ENCODE measurements at regions not wholly inside any gene's neighbourhood (a gene's known extent, or its start where the extent isn't known, plus 50 kb on each side); places are given as distances from the start of the nearest gene placed in this dataset.

DNA sequence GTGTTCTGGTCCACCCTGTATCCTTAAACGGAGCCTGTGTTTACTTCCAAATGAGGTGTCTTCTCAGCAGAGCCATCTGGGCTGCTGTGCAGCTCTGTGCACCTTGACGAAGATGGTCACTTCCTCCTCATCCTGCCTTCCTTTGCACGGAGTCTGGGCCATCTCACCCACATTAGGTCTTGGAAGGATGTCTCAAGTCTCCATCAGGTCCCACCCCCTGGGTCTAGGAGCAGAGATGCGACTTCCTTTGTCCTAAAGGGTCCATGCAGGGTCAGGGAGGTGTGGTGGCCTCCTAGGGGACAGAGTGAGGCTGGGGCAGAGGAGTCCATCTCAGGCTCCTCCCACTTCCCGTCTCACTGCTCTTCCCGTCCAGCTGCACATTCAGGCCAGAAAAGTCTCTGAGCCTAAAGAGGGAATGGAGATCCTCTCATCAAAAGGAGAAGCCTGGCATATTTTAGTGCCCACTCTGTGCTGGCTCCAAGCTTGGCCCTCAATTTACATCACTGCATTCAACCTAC is 209.2 kb downstream of the MATN1 start:
- DNase-seq (ENCODE audit: low spot score): no peak

DNA sequence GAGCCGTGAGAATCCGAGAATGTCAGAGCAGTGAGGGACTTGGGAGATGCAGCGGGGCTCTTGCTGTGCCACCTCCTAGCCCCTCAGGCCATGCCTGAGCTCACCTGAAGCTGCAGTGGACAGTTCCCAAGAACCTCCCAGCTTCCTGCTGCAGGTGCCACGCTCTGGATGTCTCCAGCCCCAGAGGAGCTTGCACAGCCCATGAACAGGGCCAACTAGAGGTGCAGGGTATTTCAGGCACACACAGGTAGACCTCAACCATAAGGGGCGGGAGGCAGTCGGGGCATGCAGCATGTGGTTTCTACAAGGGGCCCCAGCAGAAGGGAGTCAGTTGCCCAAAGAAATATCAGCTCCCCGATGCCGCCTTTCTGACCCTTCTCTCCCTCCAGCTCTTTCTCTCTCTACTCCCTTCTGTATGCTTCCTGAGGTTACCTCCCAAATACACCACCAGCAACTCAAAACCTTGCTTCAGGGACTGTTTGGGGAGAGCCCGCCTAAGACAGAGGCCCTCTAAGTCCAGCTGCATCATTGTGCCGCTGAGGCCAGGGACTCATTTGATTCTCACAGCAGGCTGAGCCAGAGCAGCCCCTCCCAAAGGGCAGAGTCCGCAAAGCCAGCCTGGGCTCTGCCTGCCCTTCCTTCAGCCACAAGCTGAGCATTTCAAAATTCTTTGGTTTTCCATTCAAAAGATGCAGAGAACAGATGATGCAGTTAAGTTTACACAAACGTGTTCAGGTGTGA is 209.8 kb downstream of the MATN1 start:
- no peak for DNase-seq (ENCODE audit: low spot score)

DNA sequence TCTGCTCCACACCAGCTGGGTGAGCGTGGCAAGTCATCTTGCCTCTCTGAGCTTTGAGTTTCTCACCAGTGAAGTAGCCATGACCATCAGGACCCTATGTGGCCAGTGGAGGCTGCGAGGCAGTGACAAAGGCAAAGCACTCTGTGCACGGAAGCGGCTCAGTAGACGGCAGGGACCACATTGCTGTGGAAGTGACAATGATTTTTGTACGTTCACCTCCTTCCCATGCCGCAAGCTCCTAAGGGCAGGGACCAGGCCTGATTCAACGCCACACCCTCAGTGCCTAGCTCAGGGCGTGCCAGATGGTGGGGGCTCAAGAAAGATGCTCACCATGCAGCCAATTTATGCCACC is 210.5 kb downstream of the MATN1 start:
- DNase-seq (ENCODE audit: low spot score): no peak

DNA sequence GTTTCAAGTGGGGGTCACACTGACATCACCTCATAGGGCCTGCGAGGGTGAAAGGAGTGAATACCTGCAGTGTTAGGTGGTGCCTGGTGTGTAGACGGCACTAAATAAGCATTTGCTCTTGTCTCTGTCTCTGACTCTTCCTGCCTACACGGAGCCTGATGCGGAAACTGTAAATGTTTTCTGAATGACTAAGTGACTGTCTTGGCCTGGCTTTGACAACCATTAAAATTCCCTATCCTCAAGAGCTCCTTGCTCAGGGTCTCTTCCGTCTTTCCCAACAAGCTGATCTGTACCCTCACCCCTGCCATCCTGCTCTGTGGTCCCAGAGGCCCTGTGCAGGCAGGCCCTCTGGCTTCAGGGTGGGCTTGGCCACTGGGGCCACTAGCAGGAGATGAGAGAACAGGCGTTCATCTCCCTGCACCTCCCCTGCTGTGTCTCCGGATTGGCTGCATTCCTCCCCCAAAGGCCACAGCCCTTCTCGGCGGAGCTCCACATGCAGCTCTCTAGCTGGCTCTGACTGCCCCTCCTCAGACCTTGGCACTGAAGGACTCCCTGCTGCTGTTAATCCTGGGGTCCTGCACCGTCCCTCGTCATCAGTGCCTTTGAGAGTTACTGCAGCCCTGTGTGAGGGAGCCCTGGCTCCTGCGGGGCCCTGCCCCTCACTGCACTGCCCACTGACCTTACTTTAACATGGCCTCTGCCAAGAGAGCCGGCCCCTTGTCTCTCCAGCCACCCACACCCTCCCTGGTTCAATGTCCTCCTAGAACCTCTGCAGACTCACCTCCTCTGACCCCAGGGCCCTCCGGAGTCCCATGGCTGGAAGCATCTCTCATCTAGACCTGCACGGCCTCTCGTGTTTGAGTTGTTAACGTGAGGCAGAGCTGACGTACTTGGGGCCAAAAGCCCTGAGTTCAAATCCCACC is 211.1 kb downstream of the MATN1 start:
- no peak for DNase-seq (ENCODE audit: low spot score)

DNA sequence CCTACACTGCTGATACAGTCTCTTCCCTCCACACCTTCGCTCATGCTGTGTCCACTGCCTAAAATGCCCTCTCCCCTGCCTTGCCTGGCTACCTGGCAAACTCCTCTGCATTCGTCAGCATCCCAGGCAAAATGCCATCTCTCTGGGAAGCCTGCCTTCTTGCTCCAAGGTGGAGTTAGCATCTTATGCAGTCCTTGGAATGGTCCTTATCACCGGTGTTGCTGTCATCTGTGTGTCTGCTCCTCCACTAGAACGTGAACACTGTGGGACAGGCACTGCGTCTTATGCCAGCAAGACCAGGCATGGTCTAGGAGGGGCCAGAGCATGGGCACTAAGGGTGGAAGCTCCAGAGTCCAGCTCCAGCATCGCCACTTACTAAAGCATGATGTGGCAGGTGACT is 211.8 kb downstream of the MATN1 start:
- DNase-seq (ENCODE audit: low spot score): no peak

DNA sequence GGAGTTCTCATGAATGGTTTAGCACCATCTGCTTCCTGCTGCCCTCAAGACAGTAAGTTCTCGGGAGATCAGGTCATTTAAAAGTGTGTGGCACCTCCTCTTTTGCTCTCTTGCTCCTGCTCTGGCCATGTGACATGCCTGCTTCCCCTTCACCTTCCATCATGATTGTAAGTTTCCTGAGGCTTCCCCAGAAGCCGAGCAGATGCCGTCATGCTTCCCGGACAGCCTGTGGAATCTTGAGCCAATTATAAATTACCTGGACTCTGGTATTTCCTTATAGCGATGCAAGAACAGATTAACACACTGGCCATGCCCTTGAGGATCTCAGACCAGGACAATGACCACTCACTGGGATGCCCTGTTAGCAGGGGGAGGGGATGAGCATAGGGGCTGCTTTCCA is 212.3 kb downstream of the MATN1 start:
- no peak for DNase-seq (ENCODE audit: low spot score)

DNA sequence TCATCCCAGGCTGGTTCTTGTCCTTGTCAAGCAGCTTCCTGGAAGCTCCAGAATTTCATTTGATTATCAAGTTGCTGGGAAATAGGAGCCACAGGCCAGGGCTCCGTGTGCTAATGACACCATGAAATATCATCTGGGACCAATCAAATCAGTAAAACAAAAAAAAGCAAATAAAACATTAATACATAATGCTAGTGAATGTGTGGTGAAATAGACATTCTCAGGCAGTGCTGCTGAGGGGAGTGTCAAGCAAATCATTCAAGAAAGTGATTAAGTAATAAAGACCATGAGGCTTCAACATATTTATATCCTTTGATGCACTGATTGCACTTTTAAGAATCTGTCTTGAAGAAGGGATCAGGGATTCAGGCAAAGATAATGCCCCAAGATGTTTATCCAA is 213.7 kb downstream of the MATN1 start:
- DNase-seq (ENCODE audit: low spot score): no peak

DNA sequence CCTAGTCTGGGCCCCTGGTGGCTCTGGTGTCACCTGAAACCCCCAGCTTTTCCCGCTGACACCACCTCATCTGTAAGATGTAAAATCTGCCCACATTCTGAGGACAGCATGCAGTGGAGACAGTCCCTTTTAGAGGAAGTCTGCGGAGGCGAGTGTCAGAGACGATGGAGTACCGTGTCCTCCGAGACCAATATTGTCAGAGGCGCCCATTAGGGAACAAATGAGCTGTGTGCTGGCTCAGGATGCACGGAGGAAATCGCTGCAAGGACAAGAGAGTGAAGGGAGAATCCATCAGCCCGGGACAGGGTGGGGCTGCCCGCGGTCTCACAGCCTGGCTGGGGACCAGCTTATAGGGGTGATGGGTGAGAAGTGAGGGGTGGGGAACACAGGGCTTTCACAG is 214.8 kb downstream of the MATN1 start:
- DNase-seq (ENCODE audit: low spot score): no peak

DNA sequence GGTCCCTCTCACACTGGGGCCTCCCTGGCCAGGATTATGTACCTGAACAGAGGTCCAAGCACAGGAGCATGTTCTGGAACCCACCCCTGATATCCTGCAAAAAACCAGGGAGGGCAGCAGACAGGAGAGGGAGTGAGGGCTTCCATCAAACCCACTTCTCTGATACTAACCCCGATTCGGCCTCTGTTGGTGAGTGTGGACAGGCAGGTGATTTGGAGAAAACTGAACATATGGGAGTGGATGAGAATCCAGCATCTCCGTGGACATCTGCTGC is 215.3 kb downstream of the MATN1 start:
- no peak for DNase-seq (ENCODE audit: low spot score)

DNA sequence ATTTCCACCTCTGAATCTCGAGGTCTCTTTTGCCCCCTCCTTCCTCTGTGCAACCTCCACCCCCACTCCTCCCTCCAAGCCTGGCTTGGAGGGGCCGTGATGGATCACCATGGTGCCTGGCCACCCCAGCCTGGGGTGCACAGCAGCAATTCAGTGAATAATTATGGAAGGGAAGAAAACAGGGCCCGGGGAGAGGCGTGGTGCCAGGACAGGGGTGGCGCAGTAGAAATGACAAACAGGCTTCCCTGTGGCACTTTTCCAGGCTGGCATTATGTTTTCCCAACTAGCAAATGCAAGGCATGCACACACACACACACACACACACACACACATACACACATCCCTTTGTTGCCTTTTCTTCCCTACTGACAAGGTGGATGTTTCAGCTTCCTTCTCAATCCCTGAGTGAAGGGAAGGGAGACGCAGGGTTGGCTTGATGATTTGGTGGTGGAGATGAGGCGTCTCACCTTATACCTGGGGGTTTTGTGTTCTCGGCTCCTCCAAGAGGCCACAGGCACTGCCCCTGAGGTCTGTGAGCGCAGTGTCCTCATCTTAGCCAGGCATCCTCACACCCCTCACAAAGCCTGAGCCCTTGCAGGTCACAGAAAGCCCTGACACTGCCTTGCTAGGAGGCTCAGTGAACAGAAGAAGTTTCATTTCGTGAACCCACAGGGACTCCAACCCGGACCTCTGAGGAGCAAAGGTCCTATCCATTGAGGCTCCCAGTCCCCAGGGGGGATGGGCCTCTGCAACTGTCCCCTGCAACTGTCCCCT is 215.8 kb downstream of the MATN1 start:
- DNase-seq (ENCODE audit: low spot score): no peak

DNA sequence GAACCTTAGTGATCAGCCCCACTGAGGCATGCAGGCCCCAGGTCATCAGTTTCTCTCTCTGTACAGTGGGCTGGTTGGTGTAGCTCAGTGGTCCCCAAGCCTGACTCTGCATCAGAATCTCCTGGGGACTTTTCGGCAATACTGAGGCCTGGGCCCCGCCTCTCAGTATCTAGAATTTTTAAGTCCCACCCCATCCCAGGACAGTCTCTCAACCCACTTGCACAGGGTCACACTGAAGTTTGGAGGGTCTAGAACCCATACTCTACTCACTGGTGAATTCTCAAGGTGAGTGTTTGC is 216.4 kb downstream of the MATN1 start:
- DNase-seq (ENCODE audit: low spot score): no peak

DNA sequence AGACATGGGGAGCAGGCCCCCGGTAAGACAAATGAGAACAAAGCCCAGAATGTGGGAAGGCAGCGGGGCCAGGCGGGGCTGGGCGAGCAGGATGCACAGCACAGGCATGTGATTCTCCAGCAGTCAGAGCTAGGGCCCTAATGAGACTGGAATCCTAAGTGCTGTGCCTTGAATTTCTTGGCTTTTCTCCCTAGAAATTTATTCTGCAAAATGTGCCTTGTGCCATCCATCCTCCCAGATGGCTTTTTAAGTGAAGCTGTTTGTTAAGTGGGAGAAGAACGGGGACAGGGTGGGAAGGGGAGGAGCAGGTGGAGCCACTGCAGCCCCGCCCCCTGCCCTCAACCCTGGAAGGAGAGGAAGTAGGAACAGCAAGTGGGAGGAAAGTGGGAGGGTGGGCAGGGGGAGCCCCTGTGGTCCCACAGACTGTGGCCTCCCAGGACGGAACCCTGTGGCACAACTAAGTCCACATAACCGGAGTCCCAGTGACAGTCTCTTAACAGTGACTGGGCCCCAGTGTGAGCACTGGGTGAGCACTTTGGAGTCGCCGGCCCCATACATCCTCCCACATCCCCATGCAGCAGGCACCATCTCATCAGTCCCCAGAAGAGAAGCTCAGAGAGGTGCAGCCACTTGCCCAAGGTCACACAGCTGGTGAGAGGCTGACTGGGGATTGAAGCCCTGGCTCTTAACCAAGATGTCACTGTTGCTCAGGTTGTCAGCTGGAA is 216.9 kb downstream of the MATN1 start:
- no peak for DNase-seq (ENCODE audit: low spot score)

DNA sequence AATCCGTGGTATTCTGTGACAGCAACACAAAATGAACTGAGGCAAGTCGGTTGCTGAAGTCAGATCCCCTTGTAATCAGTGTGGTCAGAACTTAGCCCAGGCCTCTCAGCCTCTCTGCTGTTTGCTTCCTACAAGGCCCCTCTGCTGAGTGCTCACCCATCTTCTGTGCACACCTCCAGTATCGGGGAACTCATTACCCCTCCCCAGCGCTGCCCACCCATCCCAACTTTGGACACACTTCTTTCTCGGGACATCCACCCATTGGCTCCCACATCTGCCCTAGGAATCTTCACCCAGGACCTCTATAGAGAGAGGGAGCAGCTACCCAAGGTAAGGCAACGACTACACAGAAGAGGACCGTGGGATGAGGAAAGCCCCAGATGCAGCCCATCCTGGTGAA is 217.5 kb downstream of the MATN1 start:
- DNase-seq (ENCODE audit: low spot score): no peak

DNA sequence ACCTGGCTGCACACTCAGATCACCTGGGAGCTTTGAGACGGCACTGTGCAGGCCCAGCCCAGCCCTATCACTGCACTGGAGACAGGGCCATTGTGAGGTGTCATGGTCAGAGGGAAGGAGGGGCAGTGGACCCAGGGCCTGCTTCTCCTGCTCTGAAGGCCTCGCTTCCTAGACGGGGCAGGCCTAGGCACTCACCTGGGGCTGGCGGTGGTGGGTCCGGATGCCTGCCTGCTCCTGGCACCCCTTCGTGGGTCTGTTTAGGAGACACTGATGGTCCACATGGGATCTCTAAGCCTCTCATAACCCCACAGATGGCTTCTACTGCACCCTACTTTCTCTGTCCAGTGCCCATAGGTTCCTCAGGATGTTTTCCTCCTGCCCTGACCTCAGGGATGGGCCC is 230.9 kb downstream of the MATN1 start:
- no peak for DNase-seq (ENCODE audit: low spot score)

DNA sequence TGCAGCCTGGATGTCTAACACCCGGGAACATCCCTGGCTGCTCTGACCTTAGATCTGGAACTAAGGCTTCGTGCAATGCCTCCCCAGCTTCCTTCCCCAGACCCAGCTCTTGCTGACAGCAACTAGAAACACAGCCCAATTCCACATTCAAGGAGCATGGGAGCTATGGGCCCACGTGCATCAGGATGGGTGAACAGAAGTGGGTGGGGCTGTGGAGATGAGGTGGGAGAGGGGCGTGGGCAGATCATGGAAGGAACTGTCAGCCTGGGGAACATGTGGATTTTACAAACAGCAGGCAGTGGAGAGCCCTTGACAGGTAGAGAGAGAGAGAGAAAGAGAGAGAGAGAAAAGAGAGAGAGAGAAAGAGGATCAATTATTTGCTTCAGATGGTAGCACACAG is 231.6 kb downstream of the MATN1 start:
- DNase-seq (ENCODE audit: low spot score): no peak

DNA sequence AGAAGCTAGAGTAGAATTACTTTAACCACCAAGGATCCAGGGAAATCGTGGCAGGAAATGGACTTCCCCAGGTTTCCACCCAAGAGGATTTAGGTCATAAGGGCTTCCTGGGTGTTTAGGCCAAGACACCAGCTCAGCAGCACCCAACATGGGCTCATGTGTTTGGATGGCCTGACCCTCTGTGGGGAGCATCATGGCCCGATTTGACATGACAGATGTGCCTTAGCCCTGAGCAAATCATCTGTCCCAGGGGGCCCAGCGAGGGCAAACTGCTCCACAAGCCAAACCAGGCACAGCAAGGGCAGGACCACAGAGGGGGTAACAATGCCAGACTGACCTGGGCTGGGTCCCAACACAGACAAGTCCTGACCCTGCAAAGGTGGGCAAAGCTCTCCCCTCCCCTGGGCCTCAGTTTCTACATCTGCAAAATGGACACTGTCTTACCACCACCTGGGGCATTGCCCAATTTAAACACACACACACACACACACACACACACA is 232.8 kb downstream of the MATN1 start:
- no peak for DNase-seq (ENCODE audit: low spot score)

DNA sequence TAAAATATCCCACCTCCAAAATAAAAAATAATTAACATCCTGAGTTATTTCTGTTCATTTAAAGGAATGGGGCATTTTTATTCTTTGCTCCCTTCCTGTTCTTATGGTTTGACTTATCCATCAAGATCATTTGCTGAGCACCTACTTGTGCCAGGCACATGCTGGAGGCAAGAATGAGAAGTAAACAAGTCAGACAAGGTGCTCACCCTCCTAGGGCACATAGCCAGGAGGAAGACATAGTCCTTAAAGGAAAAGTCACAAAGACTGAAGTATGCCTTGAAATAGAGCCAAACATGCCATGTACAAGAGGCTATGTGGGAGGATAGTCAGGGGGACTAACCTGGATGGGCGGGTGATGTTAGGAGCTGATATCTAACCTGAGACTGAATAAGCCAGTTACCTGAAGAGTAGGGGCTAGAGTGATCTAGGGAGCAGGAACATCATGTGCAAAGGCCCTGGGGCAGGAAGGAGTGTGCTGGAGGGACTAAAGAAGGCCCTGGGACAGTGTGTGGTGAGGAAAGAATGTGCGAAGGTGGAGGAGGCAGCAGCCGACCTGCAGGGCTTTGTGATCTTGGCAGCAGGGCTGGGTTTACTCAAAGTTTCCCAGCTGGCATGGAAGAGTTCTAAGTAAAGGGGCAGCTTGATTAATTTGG is 233.5 kb downstream of the MATN1 start:
- no peak for DNase-seq (ENCODE audit: low spot score)

DNA sequence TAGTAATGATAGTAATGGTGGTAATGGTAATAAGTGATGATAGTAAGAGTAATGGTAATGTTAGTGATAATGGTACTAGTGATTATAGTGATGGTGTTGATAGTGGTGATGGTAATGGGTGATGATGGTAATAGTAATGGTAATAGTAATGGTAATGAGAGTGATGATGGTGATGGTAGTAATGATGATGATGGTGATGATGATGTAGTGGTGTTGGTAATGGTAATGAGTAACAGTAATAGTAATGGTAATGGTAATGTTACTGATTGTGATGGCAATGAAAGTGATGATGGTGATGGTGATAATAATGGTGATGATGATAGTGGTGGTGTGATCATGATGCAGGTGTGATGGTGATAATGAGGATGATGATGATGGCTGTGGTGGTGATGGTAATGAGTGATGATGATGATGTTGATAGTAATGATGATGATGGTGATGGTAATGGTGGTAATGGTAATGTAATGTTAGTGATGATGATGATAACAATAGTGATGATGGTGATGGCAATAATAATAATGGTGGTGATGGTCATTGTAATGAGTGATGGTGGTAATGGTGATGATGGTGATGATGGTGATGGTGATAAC is 235.0 kb downstream of the MATN1 start:
- DNase-seq (ENCODE audit: low spot score): no peak

DNA sequence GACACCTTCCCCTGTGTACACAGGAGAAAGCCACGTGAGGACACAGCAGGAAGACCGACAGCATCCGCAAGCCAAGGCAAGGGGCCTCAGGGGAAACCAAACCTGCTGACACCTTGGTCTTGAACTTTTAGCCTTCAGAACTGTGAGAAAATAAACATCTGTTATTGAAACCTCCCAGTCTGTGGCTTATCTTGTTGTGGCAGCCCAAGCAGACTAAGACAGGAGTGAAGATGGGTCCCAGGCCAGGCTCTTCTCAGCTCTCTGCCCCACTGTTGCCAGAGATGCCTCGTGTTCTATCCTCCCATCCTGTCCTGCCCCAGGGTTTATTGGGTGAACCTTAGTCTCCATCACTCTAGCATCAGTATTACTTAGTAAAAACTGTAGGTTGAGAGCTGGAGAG is 236.3 kb downstream of the MATN1 start:
- DNase-seq (ENCODE audit: low spot score): no peak

DNA sequence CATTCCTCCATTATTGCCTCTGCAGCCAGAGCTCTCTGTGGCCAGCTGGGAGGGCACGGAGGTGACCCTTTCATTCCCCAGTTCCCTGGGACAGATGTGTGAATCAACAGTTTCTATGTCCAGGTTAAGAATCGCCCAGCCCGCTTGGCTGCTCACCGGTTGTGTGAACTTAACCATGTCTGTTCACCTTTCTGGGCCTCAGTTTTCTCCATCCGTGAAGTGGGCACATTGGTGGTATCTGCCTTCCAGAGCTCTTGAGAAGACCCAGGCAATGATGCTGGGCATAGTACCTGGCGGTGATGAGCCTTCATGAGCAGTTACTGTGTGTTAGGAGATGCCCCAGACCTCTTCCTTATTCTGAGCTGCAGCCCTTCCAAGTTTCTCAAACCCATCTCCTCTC is 238.3 kb downstream of the MATN1 start:
- no peak for DNase-seq (ENCODE audit: low spot score)

DNA sequence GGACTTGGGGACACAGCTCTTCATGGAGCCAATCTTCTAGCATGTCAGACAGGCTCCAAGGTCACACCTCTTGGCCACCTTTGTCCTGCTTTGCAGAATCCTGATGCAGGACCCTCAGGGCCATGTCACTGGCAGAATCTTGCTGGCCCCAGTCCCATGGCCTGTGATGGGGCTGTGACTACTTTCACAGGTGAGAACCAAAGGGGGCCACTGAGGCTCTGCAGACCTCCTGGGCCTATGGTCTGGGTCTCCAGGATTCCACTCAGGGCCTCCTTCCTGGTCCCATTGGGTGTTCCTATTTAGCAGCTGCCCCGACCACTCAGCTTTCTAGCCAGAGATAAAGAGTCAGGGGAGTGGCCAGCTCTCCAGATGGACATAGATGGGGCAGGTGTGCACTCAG is 238.7 kb downstream of the MATN1 start:
- DNase-seq (ENCODE audit: low spot score): no peak
